ENCODE measurements at regions not wholly inside any gene's neighbourhood (a gene's known extent, or its start where the extent isn't known, plus 50 kb on each side); places are given as distances from the start of the nearest gene placed in this dataset.

DNA sequence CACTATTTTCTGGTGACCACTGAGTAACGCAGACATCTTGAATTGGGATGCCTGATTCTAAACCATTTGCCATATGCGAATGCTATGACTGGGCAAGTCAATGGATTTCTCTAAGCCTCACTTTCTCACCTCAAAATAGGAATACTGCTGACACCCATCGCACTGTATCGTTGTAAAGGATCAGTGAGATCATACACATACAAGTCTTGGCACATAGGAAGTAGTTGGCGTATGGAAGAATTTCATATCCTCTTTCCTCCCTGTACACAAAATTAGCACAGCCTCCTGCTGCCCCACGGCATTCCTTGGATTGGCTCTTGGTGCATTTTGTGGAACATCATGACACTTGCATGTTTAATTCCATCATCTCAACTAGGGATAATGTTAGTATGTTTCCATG lies 366.9 kb downstream of the CMPK2 start:
- Histone ChIP-seq H3K36me3 (ENCODE audit: control insufficient read depth in 2 of 4, insufficient read depth in 4 of 4, low read length in 3 of 4) (no peaks in the 10 kb centered on the region), H3K4ac (replicated peaks; ENCODE audit: insufficient read length, low read depth, low read length) (no peak overlapping the region), H3K27me3 (replicated peaks in 1 of 4; ENCODE audit: control insufficient read depth in 3 of 4, extremely low read depth in 1 of 4, insufficient read depth in 3 of 4, low read length in 3 of 4) (no peaks in the 10 kb centered on the region), H3K4me3 (ENCODE audit: extremely low read depth in 1 of 4, insufficient read depth in 2 of 4, low read depth in 3 of 4, low read length in 4 of 4) (no peak overlapping the region), H3K79me2 (ENCODE audit: control insufficient read depth in 1 of 2, insufficient read depth in 2 of 2, low read length in 2 of 2) (no peaks in the 10 kb centered on the region), H2BK20ac (ENCODE audit: low read length) (no peak overlapping the region), H3K9me3 (ENCODE audit: insufficient read depth in 2 of 2, low read depth in 1 of 2, low read length in 1 of 2) (no peaks in the 10 kb centered on the region), H3K18ac (ENCODE audit: extremely low read depth, low read length) (no peak overlapping the region), H3K23ac (ENCODE audit: insufficient read length) (no peak overlapping the region), H4K20me1 (replicated peaks in 1 of 2; ENCODE audit: control insufficient read depth in 1 of 2, insufficient read depth in 2 of 2, low read length in 2 of 2) (no peaks in the 10 kb centered on the region), H3K23me2 (ENCODE audit: low read depth, low read length) (no peaks in the 10 kb centered on the region), H2AFZ (ENCODE audit: low read length) (no peak overlapping the region), H3K9ac (replicated peaks in 1 of 4; ENCODE audit: extremely low read depth in 1 of 4, low read depth in 3 of 4, low read length in 3 of 4) (no peak overlapping the region), H2BK5ac (ENCODE audit: low read depth, low read length) (no peak overlapping the region), H4K91ac (replicated peaks; ENCODE audit: insufficient read length, low read length) (no peak overlapping the region), H3K4me1 (replicated peaks in 1 of 4; ENCODE audit: control insufficient read depth in 3 of 4, insufficient read depth in 4 of 4, low read length in 3 of 4) (no peaks in the 10 kb centered on the region), H3K79me1 (ENCODE audit: low read depth, low read length) (no peaks in the 10 kb centered on the region), H4K8ac (ENCODE audit: extremely low read depth, insufficient read depth, low read length) (no peak overlapping the region), H3K27ac (ENCODE audit: low read depth, low read length) (no peak overlapping the region), H2AK5ac (ENCODE audit: low read depth, low read length) (no peak overlapping the region), H3K14ac (ENCODE audit: insufficient read length) (no peak overlapping the region), H3K56ac (replicated peaks; ENCODE audit: insufficient read length, low read depth, low read length) (no peak overlapping the region), H3K4me2 (ENCODE audit: insufficient read depth in 1 of 2, low read depth in 2 of 2, low read length in 2 of 2) (no peak overlapping the region), H2BK12ac (ENCODE audit: low read depth, low read length) (no peak overlapping the region), H2BK120ac (replicated peaks; ENCODE audit: low read depth, low read length) (no peak overlapping the region), H2BK15ac (ENCODE audit: low read length) (no peak overlapping the region), H4K5ac (ENCODE audit: insufficient read length, low read depth, low read length) (no peak overlapping the region)
- POLR2A ChIA-PET (ENCODE audit: partially characterized antibody) = no interaction called here
- 94% methylated on average over 6 of the region's 6 CpGs; no CpG with 5 or more reads in 1 of the 2 experiments for WGBS, 2 experiments (ENCODE audit: extremely low coverage in 1 of 2, insufficient coverage in 1 of 2, insufficient read length in 1 of 2, insufficient replicate concordance in 2 of 2, low coverage in 1 of 2, low lambda C conversion rate in 2 of 2, missing lambda C conversion rate in 1 of 2)
- CTCF ChIA-PET (ENCODE audit: partially characterized antibody) = no interaction called here
- no peak for FAIRE-seq
- DNase-seq (ENCODE audit: low read depth in 1 of 2, low spot score in 2 of 2) = no peak
- TF ChIP-seq KDM4A (IDR thresholded peaks at IDR 0.05; ENCODE audit: low read depth, low read length, severe bottlenecking) = no peak
- TF ChIP-seq, protein P1, sequence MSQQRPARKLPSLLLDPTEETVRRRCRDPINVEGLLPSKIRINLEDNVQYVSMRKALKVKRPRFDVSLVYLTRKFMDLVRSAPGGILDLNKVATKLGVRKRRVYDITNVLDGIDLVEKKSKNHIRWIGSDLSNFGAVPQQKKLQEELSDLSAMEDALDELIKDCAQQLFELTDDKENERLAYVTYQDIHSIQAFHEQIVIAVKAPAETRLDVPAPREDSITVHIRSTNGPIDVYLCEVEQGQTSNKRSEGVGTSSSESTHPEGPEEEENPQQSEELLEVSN (IDR thresholded peaks at IDR 0.05) = no peak
- no peak for TF ChIP-seq SIX5 (IDR thresholded peaks at IDR 0.05; ENCODE audit: low read depth, low read length)
- TF ChIP-seq TAF1 (IDR thresholded peaks at IDR 0.05; ENCODE audit: low read depth, low read length) = no peak
- TF ChIP-seq POLR2A (IDR thresholded peaks at IDR 0.05; ENCODE audit: control extremely low read depth in 1 of 2, low read depth in 2 of 2, low read length in 2 of 2) = no peak
- TF ChIP-seq, protein P2, sequence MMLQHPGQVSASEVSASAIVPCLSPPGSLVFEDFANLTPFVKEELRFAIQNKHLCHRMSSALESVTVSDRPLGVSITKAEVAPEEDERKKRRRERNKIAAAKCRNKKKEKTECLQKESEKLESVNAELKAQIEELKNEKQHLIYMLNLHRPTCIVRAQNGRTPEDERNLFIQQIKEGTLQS (IDR thresholded peaks at IDR 0.05; ENCODE audit: insufficient read depth, low read depth, low read length) = no peak
- no peak for TF ChIP-seq RNF2 (IDR thresholded peaks at IDR 0.05; ENCODE audit: borderline replicate concordance, low read depth, low read length, missing control alignments, poor library complexity, severe bottlenecking)
- TF ChIP-seq CBX5 (IDR thresholded peaks at IDR 0.05; ENCODE audit: low read depth, low read length) = no peak
- no peak for TF ChIP-seq HDAC2 (IDR thresholded peaks at IDR 0.05; ENCODE audit: borderline replicate concordance in 1 of 2, low read depth in 2 of 2, low read length in 2 of 2)
- TF ChIP-seq EGR1 (IDR thresholded peaks at IDR 0.05; ENCODE audit: borderline replicate concordance, low read depth, low read length) = no peak
- no peak for TF ChIP-seq SAP30 (IDR thresholded peaks at IDR 0.05; ENCODE audit: insufficient read depth, insufficient replicate concordance, low read length)
- no peak for TF ChIP-seq RAD21 (IDR thresholded peaks at IDR 0.05 in 1 of 2, conservative IDR thresholded peaks at IDR 0.05 in 1 of 2; ENCODE audit: low read depth in 2 of 2, low read length in 2 of 2)

Data from H1 (cell line).